Kidney glomerular epithelial cell (primary cell): ENCODE measurements at regions not wholly inside any gene's neighbourhood (a gene's known extent, or its start where the extent isn't known, plus 50 kb on each side); places are given as distances from the start of the nearest gene placed in this dataset.
"Not testable (repeated sequence)": the region's sequence is repeated elsewhere in the genome, so short reads cannot be mapped to it uniquely, and the experiment has no call there.

Experiments
- DNase-seq: peaks from one replicate; lab custom pipeline; 2025; lab: John Stamatoyannopoulos, UW

DNA sequence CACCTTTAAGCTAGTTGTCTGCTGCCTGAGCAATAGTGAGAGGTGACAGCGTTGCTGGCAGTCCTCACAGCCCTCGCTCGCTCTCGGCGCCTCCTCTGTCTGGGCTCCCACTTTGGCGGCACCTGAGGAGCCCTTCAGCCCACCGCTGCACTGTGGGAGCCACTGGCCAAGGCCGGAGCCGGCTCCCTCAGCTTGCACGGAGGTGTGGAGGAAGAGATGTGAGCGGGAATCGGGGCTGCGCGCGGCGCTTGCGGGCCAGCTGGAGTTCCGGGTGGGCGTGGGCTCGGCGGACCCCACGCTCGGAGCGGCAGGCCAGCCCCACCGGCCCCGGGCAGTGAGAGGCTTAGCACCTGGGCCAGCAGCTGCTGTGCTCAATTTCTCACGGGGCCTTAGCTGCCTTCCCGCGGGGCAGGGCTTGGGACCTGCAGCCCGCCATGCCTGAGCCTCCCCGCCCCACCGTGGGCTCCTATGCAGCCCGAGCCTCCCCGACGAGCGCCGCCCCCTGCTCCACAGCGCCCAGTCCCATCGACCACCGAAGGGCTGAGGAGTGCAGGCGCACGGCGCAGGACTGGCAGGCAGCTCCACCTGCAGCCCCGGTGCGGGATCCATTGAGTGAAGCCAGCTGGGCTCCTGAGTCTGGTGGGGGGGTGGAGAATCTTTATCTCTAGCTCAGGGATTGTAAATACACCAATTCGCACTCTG lies 1424.5 kb downstream of the EFNA5 start:
- DNase-seq: not testable (repeated sequence)

DNA sequence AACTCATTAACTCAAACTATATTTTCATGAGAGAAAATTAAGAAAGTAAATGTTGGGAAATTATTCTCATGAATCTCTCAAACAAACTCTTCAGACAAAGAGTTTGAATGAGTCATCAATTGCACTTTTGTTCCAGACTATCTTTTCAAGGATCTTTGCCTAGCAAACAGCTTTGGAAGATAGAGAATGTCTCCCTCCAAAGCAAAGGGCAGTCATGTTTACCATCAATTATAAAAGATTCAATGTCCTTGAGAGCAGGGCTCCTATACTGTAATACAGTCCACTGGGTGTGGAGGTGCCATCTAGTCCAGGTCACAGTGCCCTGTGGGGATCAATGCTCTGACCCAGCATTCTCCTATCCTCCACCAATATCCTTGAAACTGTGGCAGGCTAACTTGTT lies 1429.3 kb downstream of the EFNA5 start:
- DNase-seq: peak; percentile 3

DNA sequence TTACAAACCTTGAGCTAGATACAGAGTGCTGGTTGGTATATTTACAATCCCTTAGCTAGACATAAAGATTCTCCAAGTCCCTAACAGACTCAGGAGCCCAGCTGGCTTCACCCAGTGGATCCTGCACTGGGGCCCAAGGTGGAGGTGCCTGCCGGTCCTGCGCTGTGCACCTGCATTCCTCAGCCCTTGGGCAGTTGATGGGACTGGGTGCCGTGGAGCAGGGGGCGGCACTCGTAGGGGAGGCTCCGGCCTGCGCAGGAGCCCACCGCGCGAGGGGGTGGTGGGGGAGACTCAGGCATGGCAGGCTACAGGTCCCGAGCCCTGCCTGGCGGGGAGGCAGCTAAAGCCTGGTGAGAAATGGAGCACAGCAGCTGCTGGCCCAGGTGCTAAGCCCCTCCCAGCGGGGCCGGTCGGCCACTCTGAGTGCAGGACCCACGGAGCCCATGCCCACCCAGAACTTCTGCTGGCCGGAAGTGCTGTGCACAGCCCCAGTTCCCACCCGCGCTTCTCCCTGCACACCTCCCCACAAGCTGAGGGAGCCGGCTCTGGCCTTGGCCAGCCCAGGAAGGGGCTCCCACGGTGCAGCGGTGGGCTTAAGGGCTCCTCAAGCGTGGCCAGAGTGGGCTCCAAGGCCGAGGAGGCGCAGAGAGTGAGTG lies 1464.7 kb downstream of the EFNA5 start:
- DNase-seq: no peak

DNA sequence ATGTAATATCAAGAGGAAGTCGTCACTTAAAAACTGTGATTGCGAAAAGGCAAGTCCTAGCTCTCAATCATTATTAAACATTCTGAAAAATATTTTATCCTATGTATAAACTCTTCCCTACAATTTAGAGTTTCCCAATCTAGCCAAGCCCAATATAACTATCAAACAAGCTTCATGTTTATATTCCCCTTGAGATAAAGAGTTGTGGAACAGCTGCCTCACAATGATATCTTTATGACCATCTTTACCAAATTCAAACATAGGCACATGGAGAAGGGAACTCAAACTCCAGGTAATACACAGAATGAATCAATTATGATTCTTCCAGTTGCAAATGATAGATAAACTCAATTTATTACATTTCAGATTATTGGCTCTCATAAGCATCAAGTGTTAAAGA lies 1468.7 kb downstream of the EFNA5 start:
- no peak for DNase-seq

DNA sequence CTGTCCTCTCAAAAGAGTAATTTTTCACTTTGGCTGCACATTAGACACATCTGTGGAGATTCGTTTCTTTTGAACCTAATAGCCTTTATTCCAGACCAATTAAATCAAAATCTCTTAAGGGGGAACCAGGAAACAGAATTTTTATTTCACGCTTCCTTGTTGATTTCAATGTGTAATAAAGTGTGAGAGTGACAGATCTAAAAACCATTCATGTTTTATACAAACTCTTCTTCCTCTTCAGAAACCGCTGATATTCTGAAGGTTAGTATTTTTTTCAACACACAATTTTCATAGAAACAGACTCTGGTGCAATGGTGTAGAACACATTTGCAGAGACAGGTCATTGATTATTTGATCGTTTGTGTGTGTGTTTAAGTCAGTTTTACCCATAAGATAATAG lies 1469.8 kb downstream of the EFNA5 start:
- DNase-seq: no peak

DNA sequence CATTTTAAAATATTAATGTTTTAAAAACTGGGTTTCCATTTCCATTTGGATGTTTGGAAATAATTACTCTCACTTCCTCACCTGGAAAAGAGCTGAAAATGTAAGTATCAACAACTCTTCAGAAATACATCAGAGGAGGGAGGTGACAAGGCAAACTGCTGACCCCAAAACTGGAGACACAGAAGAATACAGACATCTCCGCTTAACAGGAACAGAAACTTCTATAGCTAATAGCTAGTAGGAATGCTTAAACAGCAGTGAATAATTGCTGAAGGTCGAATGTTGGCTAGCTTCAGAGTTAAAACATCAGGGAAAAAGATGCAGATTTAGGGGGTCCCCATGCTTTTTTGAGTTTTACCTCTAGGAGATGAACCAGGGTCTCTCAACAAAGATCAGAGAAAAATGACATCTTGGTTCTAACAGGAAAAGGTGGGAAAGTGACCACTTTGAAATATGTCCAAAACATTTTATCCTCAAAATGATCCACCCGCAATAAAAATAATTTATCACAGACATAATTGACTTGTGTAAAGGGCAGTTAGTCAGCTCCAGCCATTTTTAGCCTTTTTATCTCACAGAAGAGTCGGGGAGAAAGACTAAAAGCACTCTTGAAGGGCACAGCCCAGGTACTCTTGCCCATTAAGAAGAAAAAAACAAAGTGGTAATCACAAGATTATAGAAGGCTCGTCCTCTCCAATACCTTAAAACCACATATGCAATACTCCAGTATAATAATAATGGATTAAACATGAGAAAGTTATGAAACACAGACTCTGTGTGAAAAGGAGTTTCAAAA lies 1474.9 kb downstream of the EFNA5 start:
- DNase-seq: no peak

DNA sequence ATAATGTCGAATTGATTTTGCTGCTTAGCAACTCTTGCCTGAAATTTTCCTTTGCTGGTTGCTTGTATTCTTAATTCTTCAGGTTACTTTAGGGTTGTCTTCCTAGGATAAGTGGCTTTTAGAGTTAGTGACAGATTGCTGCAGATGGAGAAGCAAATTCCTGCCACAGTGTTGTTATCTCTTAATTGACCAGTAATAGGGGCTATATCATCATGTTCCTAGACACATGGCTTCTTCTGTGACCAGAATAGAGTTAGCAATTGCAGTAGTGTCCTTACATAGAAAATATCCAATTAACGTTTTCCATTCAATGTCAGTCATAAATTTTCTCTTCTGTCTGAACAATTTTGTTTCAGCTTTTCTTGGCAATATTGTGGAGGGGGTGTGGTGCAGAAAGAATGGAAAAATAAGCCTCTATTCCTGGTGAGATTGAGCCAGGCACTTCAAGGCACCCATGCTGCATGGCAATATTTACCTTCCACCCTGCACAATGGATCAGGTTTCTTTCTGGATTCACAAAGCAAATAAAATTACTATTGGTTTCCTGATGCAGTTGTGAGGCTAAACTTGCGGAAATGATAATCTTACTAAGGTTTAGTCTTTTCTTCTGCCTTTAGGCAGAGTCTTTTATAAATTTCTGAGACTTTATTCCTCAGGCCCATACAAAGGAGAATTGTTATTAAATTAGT lies 1481.5 kb downstream of the EFNA5 start:
- DNase-seq: no peak

DNA sequence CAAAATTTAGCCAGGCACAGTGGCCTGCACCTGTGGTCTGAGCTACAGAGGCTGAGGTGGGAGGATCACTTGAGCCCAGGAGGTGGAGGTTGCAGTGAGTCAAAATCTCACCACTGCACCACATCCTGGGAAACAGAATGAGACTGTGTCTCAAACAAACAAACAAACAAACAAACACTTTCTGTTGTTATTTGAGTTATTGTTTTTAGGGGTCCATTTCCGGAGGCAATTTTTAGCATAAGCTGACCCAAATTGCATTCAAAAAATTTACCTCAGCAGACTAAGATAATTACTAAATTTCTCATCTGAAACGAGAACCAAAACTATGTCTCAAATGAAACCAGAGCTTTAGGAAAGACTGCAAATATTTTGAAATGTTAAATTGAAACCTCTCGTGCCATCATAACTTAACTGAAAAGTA lies 1485.1 kb downstream of the EFNA5 start:
- no peak for DNase-seq

DNA sequence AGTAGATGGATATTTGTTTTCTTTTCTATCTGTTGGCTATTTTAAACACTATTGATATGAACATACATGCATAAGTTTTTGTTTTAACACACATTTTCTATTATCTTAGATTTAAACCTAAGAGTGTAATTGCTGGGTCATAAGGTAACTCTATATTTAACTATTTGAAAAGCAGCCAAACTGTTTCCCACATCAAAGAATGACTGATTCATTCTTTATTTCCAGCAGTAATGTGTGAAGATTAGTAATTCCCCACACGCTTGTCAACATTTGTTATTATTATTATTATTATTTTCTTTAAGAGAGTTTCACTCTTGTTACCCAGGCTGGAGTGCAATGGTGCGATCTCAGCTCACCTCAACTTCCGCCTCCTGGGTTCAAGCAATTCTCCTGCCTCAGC lies 1495.8 kb downstream of the EFNA5 start:
- no peak for DNase-seq

DNA sequence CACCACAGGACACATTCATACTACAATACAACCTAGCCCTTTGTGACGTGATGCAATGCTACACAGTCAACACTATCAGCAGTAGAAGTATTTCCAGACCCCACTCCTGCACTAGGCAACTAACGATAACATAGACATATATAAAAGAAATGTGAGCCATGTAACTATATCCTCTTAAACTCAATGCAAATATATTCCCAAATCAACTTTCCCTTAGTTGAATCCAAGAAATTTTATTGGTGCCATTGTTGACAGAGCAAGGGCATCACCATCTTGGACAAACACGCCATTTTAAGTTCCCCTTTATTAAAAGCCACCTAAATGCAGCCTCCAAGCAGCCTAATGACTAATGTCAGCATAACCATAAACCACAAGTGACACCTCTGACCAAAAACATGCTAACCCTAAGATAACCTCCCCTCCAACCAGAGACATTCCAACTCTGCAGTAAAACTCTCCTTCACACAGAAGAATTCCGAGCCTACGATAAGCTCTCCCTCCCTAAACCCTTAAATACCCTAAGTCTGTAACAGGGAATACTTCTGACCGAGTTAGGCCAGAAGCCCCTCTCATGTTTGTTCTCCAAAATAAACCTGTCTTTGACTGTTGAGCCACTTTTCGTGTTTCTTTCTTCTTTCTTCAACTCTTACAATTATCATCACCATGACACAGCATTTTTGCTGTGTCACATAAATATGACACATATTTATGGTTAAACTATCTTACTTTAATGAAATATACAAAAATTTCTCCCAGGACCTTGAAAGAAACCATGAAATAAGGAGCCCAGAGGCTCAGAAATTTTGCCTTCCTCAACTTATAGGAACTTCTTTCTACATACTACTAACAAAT lies 1497.8 kb downstream of the EFNA5 start:
- DNase-seq: no peak

DNA sequence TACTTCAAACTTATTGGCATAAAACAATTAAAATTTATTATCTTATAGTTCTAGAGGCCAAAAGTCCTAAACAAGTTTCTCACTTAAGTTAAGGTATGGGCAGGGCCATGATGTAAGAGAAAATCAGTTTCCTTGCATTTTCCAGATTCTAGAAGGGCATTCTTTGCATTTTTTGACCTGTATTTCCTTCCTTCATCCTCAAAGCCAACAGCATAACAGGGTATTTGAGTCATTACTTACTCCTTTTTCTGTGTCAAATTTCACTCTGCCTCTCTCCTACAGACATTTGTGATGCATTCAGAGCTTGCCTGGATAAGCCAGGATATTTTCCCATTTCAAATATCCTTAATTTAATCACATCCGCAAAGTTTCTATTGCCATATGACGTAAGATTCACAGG lies 1499.0 kb downstream of the EFNA5 start:
- DNase-seq: no peak

DNA sequence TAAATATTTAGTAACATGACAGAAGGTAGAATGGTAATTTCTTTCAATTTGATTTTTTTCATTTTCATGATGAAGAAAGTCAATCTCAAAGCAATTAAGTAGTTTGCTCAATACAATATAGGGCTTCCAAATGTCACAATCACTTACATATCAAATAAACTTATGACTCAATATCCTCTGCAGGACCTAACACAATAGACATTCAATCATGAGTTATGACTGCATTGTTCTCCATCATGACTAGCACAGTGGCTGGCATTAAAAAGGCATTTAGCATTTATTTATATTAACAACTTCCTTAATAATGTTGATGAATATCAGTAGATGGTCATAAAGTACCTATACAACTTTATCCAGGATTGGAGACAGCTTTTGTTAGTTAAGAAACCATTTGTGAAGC lies 1499.6 kb downstream of the EFNA5 start:
- DNase-seq: peak; percentile 12

DNA sequence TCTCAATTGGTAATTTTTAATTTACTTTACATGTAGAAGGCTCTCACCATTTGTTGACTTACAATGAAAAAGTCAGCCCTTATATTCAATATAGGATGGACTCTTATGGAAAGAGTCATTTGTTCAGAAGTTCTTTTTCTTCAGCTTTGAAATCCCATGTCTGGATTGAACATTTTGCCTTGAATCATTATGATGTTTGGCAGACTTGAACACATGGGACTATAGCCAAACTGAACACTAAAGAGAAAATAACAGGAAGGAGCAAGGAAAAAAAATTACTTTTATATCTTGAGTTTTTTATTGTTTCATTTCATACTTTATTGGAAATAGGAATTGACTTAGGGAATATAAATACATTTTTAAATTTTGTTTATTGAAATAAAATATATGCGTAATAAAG lies 1503.0 kb downstream of the EFNA5 start:
- no peak for DNase-seq

DNA sequence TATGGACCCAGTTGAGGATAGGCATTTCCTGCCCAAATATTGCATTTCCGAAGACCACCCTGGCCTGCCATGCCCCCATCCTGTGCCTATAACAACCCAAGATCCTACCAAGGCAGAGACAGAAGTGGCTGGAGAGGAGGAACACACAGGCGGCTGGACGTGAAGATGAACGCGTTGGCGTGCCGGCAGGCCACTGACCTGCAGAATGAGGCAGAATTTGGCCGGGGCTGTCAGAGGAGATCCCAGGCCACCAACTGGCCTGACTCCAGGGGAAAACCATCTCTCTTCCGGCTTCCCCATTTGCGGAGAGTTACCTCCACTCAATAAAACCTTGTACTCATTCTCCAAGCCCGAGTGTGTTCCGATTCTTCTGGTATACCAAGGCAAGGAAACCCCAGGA lies 1507.5 kb downstream of the EFNA5 start:
- no peak for DNase-seq

DNA sequence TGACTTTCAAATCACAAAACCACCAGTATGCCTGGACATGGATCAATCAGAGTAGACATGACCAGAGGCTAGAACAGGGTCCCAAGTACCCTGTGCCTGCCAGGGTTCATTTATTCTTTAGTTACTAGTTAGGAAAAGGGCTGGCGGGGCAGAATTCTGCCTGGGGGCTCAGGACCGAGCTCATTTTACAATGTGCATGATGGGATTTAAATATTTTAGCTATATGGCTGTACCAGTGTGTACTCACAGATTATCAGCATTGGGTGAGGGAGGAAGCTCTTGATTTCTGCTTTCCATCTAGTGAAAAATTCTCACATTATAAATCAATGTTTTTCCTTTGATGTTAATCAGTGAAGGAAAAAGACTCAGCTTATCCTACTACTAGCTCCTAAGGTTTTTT lies 1511.1 kb downstream of the EFNA5 start:
- DNase-seq: no peak

DNA sequence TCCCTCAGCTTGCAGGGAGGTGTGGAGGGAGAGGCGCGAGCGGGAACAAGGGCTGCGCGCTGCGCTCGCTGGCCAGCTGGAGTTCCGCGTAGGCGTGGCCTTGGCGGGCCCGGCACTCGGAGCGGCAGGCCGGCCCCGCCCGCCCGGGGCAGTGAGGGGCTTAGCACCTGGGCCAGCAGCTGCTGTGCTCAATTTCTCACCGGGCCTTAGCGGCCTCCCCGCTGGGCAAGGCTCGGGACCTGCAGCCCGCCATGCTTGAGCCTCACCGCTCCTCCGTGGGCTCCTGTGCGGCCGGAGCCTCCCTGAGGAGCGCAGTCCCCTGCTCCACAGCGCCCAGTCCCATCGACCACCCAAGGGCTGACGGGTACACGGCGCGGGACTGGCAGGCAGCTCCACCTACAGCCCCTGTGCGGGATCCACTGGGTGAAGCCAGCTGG lies 1516.4 kb downstream of the EFNA5 start:
- DNase-seq: no peak

DNA sequence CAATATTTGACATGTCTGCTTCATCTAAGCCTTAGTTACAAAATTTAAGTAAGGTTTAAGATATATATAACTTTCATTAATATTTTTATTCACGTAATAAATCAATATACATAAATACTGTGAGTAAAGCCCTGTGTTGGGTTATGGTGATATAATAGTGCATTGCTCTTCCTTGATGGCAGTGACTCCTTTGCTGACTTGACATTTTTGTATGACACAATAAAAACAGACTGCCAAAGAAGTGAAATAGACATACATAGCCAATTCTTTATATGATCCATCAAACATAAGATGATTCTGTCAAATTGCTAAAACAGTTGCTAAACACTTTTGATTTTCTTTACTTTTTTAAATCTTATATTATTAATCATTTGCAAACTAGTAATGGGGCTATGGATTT lies 1518.2 kb downstream of the EFNA5 start:
- DNase-seq: no peak

DNA sequence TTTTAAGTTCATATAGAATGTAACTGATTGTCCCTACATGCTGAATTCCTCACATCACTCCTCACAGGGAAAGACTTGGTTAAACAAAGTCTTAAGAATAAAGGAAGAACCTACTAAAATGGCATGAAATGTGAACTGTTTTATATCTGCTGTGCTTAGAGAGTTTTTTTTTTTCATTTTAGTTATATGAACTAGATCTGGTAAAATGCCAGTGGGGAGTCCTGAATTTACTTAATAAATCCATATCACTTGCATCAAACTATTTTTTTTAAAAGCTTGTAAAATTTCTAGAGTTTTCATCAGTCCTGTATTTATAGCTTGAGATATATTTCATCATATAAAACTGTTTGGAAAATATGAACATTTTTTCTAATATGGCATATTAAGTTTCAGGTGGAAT lies 1528.6 kb downstream of the EFNA5 start:
- DNase-seq: no peak

DNA sequence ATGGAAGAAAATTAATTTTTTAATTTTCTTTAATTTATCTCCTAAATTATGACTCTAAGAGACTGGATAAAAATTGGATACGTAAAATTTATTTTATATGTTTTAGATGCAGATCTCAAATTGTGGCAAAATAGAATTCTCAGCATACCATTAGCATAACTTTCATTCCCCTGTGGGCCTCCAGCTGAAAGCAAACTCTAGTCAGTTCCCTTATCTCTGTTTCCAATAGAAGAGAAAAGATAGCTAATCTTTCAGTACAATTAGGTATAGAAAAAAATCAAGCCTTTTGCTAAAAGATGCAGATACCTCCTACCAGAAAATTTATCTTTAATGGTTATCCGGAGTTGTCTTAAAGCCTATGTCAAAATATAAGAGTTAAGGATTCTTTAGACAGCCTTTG lies 1530.6 kb downstream of the EFNA5 start:
- DNase-seq: no peak

DNA sequence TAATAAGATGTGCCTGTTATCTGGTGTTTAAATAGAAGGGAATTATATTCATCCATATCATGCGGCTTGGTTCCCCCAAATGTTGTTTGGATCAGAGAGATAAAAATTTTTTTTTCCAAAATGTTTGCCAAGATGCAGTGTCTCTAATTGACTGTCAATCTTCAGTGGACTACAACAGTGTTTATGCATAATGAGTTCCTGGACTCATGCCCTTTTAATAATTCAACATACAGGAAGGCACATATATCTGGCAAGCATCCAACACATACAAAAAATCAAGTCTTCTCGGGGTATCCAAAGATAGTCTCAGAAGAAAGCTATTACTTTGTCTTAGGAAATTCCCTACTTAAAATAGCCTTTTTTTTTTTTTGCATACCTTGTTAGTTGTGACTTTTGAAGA lies 1534.7 kb downstream of the EFNA5 start:
- no peak for DNase-seq

DNA sequence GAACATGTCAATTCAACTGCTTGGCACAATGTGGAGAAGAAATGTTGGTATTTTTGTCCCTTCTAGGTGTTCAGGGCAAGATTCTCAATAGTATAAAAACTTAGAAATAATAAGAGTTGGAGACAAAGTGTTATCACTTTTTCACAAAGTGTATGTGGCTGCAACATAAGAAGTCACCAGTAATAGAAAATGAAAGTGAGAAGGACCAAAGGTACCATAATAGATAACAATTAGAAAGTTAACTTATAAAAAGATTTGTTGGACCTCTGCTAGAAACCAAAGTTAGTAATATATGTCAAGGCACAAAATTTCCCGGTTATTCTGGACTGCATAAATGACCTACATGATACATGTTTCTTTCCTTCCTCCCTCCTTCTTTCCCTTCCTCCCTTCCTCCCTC lies 1535.3 kb downstream of the EFNA5 start:
- DNase-seq: no peak

DNA sequence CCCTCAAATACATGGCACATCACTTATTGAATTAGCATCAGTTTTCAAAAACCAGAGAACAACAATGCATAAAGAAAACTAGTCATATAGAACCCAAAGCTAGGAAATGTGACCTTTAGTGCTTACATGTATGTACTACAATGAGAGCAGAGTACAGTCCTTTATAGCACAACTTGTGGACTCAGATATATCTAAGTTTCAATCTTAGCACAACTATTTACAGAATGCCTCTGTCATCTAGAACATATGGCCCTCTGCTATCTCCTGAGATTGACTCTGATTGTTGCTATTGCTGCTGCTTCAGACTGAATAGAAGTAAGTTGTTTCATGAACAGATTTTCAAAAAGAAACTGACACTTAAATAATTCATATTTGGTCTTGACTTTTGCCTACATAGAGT lies 1536.2 kb downstream of the EFNA5 start:
- no peak for DNase-seq
